GM10248 (cell line): ENCODE measurements at regions not wholly inside any gene's neighbourhood (a gene's known extent, or its start where the extent isn't known, plus 50 kb on each side); places are given as distances from the start of the nearest gene placed in this dataset.

Experiments used
- CTCF ChIA-PET: fragments of 300-600 bp; sonication (Branson Sonifier 250); formaldehyde crosslinking; extraction: SDS; loops from one replicate; lab custom pipeline; 2021; ENCODE audit warnings: antibody characterized with exemption; lab: Yijun Ruan, JAX
- POLR2A ChIA-PET: fragments of 350-650 bp; sonication (Branson Sonifier 250); formaldehyde crosslinking; extraction: SDS; loops from one replicate; lab custom pipeline; 2020; ENCODE audit warnings: antibody characterized with exemption; lab: Yijun Ruan, JAX
- DNase-seq: peaks from one replicate; pipeline ENCODE4 v3.0.0; 2012; ENCODE audit errors: extremely low spot score
- TF ChIP-seq, protein P1 (sequence below): IDR thresholded peaks from 2 replicates; pipeline ENCODE4 v1.5.1; 2012; ENCODE audit warnings: mild to moderate bottlenecking, low read depth; ENCODE audit errors: extremely low read depth, missing control alignments, control extremely low read depth

DNA sequence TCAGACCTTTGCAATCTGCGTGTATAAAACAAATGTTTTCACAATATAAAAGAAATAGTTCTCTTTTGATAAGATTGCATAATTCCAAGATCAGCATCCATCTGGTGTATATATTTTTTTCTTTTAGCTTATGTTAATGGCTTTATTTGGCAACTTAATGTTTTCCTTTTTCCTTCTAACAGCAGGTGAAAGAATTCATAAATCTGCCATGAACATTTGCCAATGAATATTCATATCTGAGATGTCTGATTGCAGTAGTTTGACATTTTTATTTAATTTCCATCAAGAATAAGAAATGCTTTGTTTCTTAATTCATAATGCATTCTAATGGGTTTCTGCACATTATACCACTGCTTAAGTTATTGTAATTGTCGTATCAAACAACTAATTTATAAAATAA, 184.4 kb upstream of the ROBO2 start:
- ChIA-PET CTCF (interaction anchor here (1.0 to 1.2 kb wide), 2 partner anchors 12 to 22 kb away, joined by 3 read pairs; no protein-coding TSS in a partner anchor), POLR2A (no interaction called here)
- no peak for DNase-seq
- TF ChIP-seq, protein P1, sequence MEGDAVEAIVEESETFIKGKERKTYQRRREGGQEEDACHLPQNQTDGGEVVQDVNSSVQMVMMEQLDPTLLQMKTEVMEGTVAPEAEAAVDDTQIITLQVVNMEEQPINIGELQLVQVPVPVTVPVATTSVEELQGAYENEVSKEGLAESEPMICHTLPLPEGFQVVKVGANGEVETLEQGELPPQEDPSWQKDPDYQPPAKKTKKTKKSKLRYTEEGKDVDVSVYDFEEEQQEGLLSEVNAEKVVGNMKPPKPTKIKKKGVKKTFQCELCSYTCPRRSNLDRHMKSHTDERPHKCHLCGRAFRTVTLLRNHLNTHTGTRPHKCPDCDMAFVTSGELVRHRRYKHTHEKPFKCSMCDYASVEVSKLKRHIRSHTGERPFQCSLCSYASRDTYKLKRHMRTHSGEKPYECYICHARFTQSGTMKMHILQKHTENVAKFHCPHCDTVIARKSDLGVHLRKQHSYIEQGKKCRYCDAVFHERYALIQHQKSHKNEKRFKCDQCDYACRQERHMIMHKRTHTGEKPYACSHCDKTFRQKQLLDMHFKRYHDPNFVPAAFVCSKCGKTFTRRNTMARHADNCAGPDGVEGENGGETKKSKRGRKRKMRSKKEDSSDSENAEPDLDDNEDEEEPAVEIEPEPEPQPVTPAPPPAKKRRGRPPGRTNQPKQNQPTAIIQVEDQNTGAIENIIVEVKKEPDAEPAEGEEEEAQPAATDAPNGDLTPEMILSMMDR: no peak

DNA sequence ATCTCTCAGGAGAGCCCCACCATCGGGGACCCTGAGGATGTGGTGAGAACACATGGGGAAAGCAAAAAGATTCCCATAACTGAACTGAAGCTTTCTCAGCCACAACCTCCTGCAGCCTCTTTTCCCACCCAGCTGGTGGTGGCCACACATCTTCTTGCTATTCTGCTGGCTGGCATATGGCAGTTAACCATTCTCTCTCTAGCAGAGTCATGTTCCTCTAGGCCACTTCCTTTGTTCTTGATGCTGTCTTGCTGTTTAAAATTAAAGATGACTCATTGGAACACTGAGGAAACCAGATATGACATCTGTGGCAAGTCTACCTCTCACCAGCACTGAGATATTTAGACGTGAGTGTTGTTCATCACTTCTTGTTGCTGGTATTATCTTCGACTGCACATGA, 180.3 kb upstream of the ROBO2 start:
- TF ChIP-seq, protein P1: no peak
- ChIA-PET POLR2A (no interaction called here), CTCF (no interaction called here)
- DNase-seq: no peak

DNA sequence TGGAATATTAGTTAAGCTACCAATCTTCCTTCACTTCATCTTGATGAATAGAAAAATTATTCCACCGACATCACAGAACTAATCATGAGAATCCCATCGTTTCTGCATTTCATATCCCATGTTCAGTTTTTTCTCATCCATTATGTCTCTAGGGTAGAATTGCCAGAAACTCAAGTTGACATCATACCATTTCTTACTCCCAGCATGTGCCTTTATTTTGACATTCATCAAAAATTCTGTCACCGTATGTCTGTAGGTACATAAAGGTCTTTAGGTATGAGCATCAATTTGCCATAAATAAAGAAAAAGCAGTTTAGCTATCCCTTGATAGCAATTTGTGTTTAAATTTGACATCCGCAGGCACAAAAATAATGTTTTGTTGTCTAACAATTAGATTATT, 175.5 kb upstream of the ROBO2 start:
- ChIA-PET CTCF (no interaction called here), POLR2A (no interaction called here)
- no peak for DNase-seq
- TF ChIP-seq, protein P1: no peak

DNA sequence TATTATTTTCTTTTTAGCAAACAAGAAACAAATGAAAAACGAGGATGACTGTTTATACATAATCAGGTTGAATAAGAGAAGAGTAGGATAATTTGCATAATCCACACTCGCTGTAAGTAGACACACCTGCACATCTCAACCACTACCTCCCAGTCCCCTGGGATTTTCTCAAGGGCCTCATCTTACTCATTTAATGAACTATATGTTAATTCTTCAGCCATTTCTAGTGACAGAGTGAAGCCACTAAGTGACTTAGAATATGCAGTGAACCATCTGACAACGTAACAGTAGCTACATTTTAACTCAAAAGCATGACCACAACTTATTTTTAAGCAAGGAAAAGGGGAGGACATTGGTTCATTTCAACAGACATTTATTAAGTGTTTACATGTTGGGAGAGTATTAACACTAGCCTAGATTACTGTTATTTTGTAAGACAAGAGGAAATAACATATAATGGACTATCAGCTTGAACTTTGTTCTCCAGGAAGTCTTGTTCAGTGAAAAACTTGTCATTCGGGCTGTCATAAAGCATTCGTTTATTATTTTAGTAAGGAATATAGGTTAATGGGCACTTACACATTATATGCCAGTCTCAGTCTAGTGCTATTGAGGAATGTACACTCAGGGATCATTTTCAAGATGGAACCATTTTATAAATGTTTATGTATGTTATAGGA, 173.0 kb upstream of the ROBO2 start:
- TF ChIP-seq, protein P1: no peak
- CTCF ChIA-PET: interaction anchor here (1.1 to 1.3 kb wide), 3 partner anchors 9 to 22 kb away, joined by 3 to 4 read pairs (median 4); no protein-coding TSS in a partner anchor
- no peak for DNase-seq
- POLR2A ChIA-PET: no interaction called here

DNA sequence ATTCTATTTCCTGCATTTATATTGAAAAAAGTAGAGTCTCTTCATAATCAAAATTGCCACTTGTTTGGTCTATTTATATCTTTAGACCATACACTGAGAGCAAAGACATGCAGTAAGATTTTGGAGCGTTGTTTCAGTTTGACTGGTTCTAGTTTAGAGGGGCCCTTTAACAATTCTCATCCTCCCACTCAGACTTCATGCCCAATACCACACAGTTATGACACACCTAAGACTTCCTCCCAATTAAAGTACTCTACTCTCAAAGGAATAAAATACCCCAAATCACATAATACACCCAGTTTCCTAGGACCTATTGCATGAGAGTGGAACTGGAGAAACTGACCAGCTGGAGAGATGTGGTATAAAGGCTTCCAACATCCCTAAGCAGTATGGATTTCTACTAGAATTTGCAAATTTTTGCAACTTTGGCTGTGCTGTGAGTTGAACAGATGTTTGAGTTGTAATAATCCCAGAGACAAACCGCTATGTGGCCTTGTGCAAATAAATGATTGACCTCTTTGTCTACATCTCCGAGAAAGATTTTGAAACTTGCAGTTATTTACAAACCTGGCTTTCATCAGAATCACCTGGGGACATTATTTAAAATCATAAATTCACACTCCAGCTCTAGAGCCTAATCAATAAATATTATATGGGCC, 170.0 kb upstream of the ROBO2 start:
- DNase-seq: no peak
- TF ChIP-seq, protein P1: no peak
- ChIA-PET CTCF (no interaction called here), POLR2A (no interaction called here)

DNA sequence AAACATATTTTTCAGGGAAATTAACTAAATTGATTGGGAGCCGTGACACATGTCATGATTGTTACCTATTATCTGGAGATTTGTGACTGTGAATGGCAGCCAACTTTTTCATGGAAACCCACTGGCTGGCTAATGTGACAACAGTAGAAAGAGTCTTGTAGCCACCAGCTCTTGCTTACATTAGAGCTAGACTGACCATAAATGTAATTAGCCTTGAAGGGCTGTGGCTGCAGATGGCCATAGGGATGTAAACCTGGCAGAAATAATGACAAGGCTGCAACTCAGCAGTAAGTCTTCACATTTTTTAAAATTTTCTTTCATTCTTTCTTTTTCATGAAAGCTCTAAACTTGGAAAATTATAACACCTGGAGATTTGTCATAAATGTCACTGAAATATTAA, 168.2 kb upstream of the ROBO2 start:
- no peak for DNase-seq
- CTCF ChIA-PET: interaction anchor here (1.1 kb wide), 1 partner anchor 21 kb away, joined by 3 read pairs; no protein-coding TSS in a partner anchor
- TF ChIP-seq, protein P1: no peak
- POLR2A ChIA-PET: no interaction called here
